RWPE2 (cell line): ENCODE measurements at regions not wholly inside any gene's neighbourhood (a gene's known extent, or its start where the extent isn't known, plus 50 kb on each side); places are given as distances from the start of the nearest gene placed in this dataset.

Experiments used
- ATAC-seq: fragments of 200-7000 bp; cut with Tn5 transposase; 3 replicates; pipeline ENCODE4 v1.9.1; 2021; ENCODE audit warnings: low read depth
- DNase-seq: peaks from one replicate; pipeline ENCODE4 v3.0.0-alpha.2; 2020; ENCODE audit warnings: low spot score
- H3K27ac ChIP-seq: fragments of 450-650 bp; 2 replicates; pipeline ENCODE4 v1.5.1; 2017; ENCODE audit warnings: mild to moderate bottlenecking; ENCODE audit not compliant: poor library complexity, severe bottlenecking
- H3K27me3 ChIP-seq: fragments of 250-450 bp; sonication (Bioruptor Pico); 2 replicates; pipeline ENCODE4 v1.5.1; 2021; ENCODE audit warnings: mild to moderate bottlenecking, moderate library complexity; ENCODE audit not compliant: insufficient read depth, poor library complexity, severe bottlenecking
- H3K36me3 ChIP-seq: fragments of 250-450 bp; sonication (Bioruptor Pico); 2 replicates; pipeline ENCODE4 v1.5.1; 2020; ENCODE audit warnings: low read depth, mild to moderate bottlenecking, moderate library complexity
- H3K4me1 ChIP-seq: fragments of 250-450 bp; sonication (Bioruptor Pico); 2 replicates; pipeline ENCODE4 v1.5.1; 2021; ENCODE audit warnings: mild to moderate bottlenecking, moderate library complexity; ENCODE audit not compliant: insufficient read depth, poor library complexity, severe bottlenecking
- H3K4me3 ChIP-seq: fragments of 250-450 bp; sonication (Bioruptor Pico); 2 replicates; pipeline ENCODE4 v1.5.1; 2021; ENCODE audit warnings: mild to moderate bottlenecking, moderate library complexity; ENCODE audit not compliant: severe bottlenecking
- H3K9me3 ChIP-seq: fragments of 250-450 bp; sonication (Bioruptor Pico); 2 replicates; pipeline ENCODE4 v1.5.1; 2021; ENCODE audit warnings: mild to moderate bottlenecking, moderate library complexity; ENCODE audit not compliant: severe bottlenecking
- TF ChIP-seq, protein P1 (sequence below): fragments of 450-650 bp; IDR thresholded peaks from one replicate; pipeline ENCODE4 v1.5.1; 2017; ENCODE audit warnings: mild to moderate bottlenecking, moderate library complexity; ENCODE audit not compliant: poor library complexity, severe bottlenecking

DNA sequence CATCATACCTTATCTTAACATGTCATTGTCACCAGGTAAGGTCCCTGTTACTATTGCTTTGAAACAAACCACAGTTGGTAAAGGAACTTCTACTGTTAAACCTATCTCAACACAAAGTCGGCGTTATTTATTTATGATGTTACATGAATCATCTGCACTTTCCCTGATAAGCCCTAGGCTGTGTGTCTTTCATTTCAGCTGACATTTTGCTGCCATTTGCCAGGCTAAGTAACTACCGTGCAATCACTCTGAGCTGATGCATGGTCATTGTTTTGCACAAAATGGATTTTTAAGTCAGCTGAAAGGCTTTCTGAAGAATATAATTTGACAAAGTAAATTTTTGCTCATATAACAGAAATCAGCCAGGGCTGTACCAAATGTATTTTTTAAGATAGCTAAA lies 546.5 kb downstream of the ZNF608 start:
- TF ChIP-seq, protein P1, sequence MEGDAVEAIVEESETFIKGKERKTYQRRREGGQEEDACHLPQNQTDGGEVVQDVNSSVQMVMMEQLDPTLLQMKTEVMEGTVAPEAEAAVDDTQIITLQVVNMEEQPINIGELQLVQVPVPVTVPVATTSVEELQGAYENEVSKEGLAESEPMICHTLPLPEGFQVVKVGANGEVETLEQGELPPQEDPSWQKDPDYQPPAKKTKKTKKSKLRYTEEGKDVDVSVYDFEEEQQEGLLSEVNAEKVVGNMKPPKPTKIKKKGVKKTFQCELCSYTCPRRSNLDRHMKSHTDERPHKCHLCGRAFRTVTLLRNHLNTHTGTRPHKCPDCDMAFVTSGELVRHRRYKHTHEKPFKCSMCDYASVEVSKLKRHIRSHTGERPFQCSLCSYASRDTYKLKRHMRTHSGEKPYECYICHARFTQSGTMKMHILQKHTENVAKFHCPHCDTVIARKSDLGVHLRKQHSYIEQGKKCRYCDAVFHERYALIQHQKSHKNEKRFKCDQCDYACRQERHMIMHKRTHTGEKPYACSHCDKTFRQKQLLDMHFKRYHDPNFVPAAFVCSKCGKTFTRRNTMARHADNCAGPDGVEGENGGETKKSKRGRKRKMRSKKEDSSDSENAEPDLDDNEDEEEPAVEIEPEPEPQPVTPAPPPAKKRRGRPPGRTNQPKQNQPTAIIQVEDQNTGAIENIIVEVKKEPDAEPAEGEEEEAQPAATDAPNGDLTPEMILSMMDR = no peak
- Histone ChIP-seq H3K36me3 (no peaks in the 10 kb centered on the region), H3K27ac (no peak overlapping the region), H3K9me3 (peaks cover 3% of the 10 kb centered on the region), H3K4me3 (no peak overlapping the region), H3K27me3 (no peaks in the 10 kb centered on the region), H3K4me1 (no peaks in the 10 kb centered on the region)
- DNase-seq (no peak), ATAC-seq (no peak)

DNA sequence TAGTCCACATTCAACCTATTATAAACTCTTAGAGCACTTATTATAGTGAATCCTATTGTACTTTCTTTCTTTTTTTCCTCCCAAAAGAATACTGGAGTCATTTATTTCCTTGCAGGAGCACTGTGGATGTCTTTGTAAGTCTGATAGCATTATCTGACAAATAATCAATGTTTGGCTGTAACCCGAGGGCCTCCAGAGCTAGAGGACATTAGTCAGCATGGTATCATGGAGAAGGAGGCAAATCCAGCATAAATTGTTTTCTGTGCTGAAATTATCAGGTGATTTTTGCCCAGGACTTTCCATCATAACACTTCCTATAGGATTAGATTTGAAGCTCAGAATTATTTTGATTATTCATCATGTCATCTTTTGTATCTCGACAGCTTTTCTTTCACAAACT lies 551.0 kb downstream of the ZNF608 start:
- H3K4me3 ChIP-seq = no peak overlapping the region
- H3K9me3 ChIP-seq = no peaks in the 10 kb centered on the region
- peaks cover 11% of the 10 kb centered on the region for H3K4me1 ChIP-seq
- no peaks in the 10 kb centered on the region for H3K27me3 ChIP-seq
- DNase-seq (no peak), ATAC-seq (no peak)
- TF ChIP-seq, protein P1 = no peak
- H3K36me3 ChIP-seq = no peaks in the 10 kb centered on the region
- H3K27ac ChIP-seq = no peak overlapping the region

DNA sequence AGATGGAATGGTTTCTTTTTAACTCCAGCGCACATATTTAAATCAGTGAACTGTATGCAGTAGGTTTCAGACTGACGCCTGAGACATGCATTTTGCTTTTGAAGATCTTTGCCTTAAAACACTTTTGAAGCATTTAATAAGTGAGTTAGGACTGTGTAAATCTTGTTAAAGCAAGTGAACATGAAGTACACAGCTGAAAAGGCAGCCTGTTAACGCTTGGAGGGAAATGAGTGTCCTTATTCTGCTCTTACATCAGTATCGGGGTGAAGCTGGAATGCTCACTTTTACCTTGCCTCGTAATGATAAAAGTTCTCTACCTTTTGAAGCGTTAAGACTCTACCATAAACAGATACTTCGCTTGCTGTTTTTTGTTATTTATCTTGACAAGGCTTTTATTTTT lies 552.2 kb downstream of the ZNF608 start:
- no peak for DNase-seq
- no peaks in the 10 kb centered on the region for H3K27me3 ChIP-seq
- no peak overlapping the region for H3K4me3 ChIP-seq
- no peak overlapping the region for H3K27ac ChIP-seq
- no peak for ATAC-seq
- peaks cover 11% of the 10 kb centered on the region for H3K4me1 ChIP-seq
- no peaks in the 10 kb centered on the region for H3K9me3 ChIP-seq
- TF ChIP-seq, protein P1 = no peak
- H3K36me3 ChIP-seq = no peaks in the 10 kb centered on the region

DNA sequence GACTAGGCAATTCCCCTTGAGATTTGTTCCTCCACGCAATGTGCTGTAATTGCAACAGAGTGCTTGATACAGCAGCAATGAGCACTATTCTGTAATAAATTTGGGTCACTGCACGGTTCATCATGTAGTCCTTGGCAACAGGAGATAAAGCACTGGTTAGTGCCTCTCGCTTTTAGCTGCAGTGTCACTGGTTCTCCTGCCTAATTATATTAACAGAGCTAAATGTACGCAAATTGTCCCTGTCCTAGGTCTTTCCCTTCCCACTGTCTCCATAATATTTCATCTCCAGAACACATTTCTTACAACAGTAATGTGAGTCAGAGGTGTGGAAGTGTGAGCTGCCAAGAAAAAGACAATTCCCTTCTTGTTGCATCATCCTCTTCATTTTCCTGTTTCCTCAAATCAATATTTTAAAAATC lies 553.1 kb downstream of the ZNF608 start:
- H3K36me3 ChIP-seq = no peaks in the 10 kb centered on the region
- H3K9me3 ChIP-seq = no peaks in the 10 kb centered on the region
- TF ChIP-seq, protein P1 = no peak
- H3K27ac ChIP-seq = no peak overlapping the region
- no peak overlapping the region for H3K4me3 ChIP-seq
- DNase-seq = no peak
- no peaks in the 10 kb centered on the region for H3K27me3 ChIP-seq
- peaks cover 11% of the 10 kb centered on the region for H3K4me1 ChIP-seq
- peak; percentile 89 for ATAC-seq

DNA sequence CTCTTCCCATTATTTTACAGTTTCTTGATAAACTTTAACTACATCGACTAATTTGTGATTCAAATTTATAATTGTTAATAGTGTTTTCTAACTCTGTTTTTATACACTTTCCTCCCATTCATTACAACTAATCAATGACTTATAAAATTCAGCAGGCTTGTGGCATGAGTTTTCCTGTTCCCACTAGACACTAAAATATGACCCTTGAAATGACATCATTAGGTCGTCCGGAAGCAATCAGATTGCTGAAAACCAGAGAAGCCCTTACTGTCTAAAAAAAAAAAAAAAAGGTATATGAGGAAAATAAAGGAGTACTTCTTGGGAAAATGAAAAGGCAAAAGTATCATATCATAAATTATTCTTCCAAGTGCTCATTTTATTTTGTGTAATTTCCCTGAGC lies 553.7 kb downstream of the ZNF608 start:
- Histone ChIP-seq H3K4me3 (no peak overlapping the region), H3K27me3 (no peaks in the 10 kb centered on the region), H3K27ac (no peak overlapping the region), H3K36me3 (no peaks in the 10 kb centered on the region), H3K9me3 (no peaks in the 10 kb centered on the region), H3K4me1 (peaks cover 11% of the 10 kb centered on the region)
- DNase-seq = no peak
- ATAC-seq = no peak
- TF ChIP-seq, protein P1 = no peak
